Erythroblast (primary cell): ENCODE measurements at regions not wholly inside any gene's neighbourhood (a gene's known extent, or its start where the extent isn't known, plus 50 kb on each side); places are given as distances from the start of the nearest gene placed in this dataset.

Experiments
- GATA1 ChIP-seq: IDR thresholded peaks from 2 replicates; pipeline ENCODE4 v1.6.1; 2011; ENCODE audit warnings: low read depth, mild to moderate bottlenecking, control low read depth, low read length, moderate library complexity
- POLR2A ChIP-seq: IDR thresholded peaks from 2 replicates; pipeline ENCODE4 v1.6.1; 2011; ENCODE audit warnings: mild to moderate bottlenecking, low read length

DNA sequence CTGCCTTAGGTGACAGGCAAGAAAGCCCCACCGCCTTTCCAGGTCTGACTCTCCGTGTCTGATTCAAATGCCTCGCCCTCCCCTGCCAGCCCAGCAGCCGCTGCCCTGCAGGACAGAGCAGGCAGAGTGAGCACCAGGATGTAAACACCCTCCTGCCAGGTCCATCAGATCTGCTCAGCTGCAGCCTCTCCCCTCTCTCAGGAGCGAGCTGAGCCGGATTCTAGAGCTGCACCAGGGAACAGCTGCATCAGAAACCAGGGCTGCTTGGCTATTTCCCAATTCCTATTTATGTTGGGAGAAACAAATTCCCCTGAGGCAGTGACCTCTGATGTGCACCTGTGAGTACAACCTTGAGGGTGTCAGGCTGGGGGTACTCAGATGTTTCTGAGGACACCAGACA lies 121.5 kb upstream of the ZMIZ1 start:
- TF ChIP-seq POLR2A: no peak
- TF ChIP-seq GATA1: no peak
